Left hindlimb (tissue), 1 donor: ENCODE measurements at regions not wholly inside any gene's neighbourhood (a gene's known extent, or its start where the extent isn't known, plus 50 kb on each side); places are given as distances from the start of the nearest gene placed in this dataset.

Source experiments
- DNase-seq: peaks from one replicate; pipeline ENCODE4 v3.0.0-alpha.2; 2018

GRCh38 chr10:1968257-1969033 lies 231.1 kb upstream of the ADARB2 start:
- DNase-seq: no peak

- DNase-seq: no peak
Observed at GRCh38 chr10:1966712-1967376, 229.5 kb upstream of the ADARB2 start.

- no peak for DNase-seq
Observed at GRCh38 chr10:1964476-1964875, 227.2 kb upstream of the ADARB2 start.

- DNase-seq: no peak
Observed at GRCh38 chr10:1963341-1963740, 226.0 kb upstream of the ADARB2 start.

- DNase-seq: no peak
Observed at GRCh38 chr10:1961989-1962388, 224.7 kb upstream of the ADARB2 start.

GRCh38 chr10:1960982-1961381 lies 223.7 kb upstream of the ADARB2 start:
- no peak for DNase-seq

- DNase-seq: no peak
Observed at GRCh38 chr10:1957057-1957456, 219.7 kb upstream of the ADARB2 start.

- no peak for DNase-seq
Observed at GRCh38 chr10:1954300-1954699, 217.0 kb upstream of the ADARB2 start.

GRCh38 chr10:1952126-1953095 lies 215.1 kb upstream of the ADARB2 start:
- DNase-seq: no peak

- no peak for DNase-seq
Observed at GRCh38 chr10:1950803-1951495, 213.6 kb upstream of the ADARB2 start.

GRCh38 chr10:1947464-1948003 lies 210.2 kb upstream of the ADARB2 start:
- DNase-seq: no peak

GRCh38 chr10:1944487-1944886 lies 207.2 kb upstream of the ADARB2 start:
- no peak for DNase-seq

GRCh38 chr10:1942478-1942877 lies 205.2 kb upstream of the ADARB2 start:
- no peak for DNase-seq

GRCh38 chr10:1939016-1939415 lies 201.7 kb upstream of the ADARB2 start:
- DNase-seq: no peak

GRCh38 chr10:1938317-1938716 lies 201.0 kb upstream of the ADARB2 start:
- no peak for DNase-seq

GRCh38 chr10:1935912-1936311 lies 198.6 kb upstream of the ADARB2 start:
- no peak for DNase-seq

GRCh38 chr10:1933215-1933614 lies 195.9 kb upstream of the ADARB2 start:
- no peak for DNase-seq

- no peak for DNase-seq
Observed at GRCh38 chr10:1932692-1933094, 195.4 kb upstream of the ADARB2 start.

GRCh38 chr10:1928606-1929005 lies 191.3 kb upstream of the ADARB2 start:
- no peak for DNase-seq

- no peak for DNase-seq
Observed at GRCh38 chr10:1923998-1924397, 186.7 kb upstream of the ADARB2 start.

GRCh38 chr10:1923586-1923985 lies 186.3 kb upstream of the ADARB2 start:
- DNase-seq: no peak

- no peak for DNase-seq
Observed at GRCh38 chr10:1920941-1921340, 183.6 kb upstream of the ADARB2 start.
